Left kidney (tissue), 1 donor: ENCODE measurements at regions not wholly inside any gene's neighbourhood (a gene's known extent, or its start where the extent isn't known, plus 50 kb on each side); places are given as distances from the start of the nearest gene placed in this dataset.
"Not testable (repeated sequence)": the region's sequence is repeated elsewhere in the genome, so short reads cannot be mapped to it uniquely, and the experiment has no call there.

Experiments
- DNase-seq: peaks from one replicate; pipeline ENCODE4 v3.0.0-alpha.2; 2013

GRCh38 chr18:30698571-30698970 lies 344.0 kb downstream of the DSC3 start:
- no peak for DNase-seq

GRCh38 chr18:30696201-30696600 lies 346.3 kb downstream of the DSC3 start:
- DNase-seq, result no peak

- no peak for DNase-seq
These were observed 347.8 kb downstream of the DSC3 start for GRCh38 chr18:30694773-30695172.

GRCh38 chr18:30689216-30689615 lies 353.3 kb downstream of the DSC3 start:
- DNase-seq, result no peak

- no peak for DNase-seq
These were observed 355.0 kb downstream of the DSC3 start for GRCh38 chr18:30687501-30687900.

GRCh38 chr18:30684825-30685481 lies 357.6 kb downstream of the DSC3 start:
- no peak for DNase-seq

GRCh38 chr18:30683836-30684235 lies 358.7 kb downstream of the DSC3 start:
- DNase-seq, result no peak

- no peak for DNase-seq
These were observed 359.9 kb downstream of the DSC3 start for GRCh38 chr18:30682672-30683071.

GRCh38 chr18:30679285-30679930 lies 363.1 kb downstream of the DSC3 start:
- no peak for DNase-seq

- not testable (repeated sequence) for DNase-seq
These were observed 364.7 kb downstream of the DSC3 start for GRCh38 chr18:30677813-30678212.

- no peak for DNase-seq
These were observed 366.5 kb downstream of the DSC3 start for GRCh38 chr18:30676053-30676480.

- no peak for DNase-seq
These were observed 367.0 kb downstream of the DSC3 start for GRCh38 chr18:30675493-30675892.

GRCh38 chr18:30675072-30675471 lies 367.5 kb downstream of the DSC3 start:
- DNase-seq, result no peak

- no peak for DNase-seq
These were observed 367.9 kb downstream of the DSC3 start for GRCh38 chr18:30674596-30674995.

GRCh38 chr18:30672439-30672838 lies 370.1 kb downstream of the DSC3 start:
- not testable (repeated sequence) for DNase-seq

GRCh38 chr18:30658306-30658705 lies 384.2 kb downstream of the DSC3 start:
- DNase-seq, result no peak

GRCh38 chr18:30652387-30652786 lies 390.2 kb downstream of the DSC3 start:
- no peak for DNase-seq

- no peak for DNase-seq
These were observed 392.0 kb downstream of the DSC3 start for GRCh38 chr18:30650499-30650898.

GRCh38 chr18:30644158-30644557 lies 398.4 kb downstream of the DSC3 start:
- DNase-seq, result no peak

- no peak for DNase-seq
These were observed 403.2 kb downstream of the DSC3 start for GRCh38 chr18:30639361-30639760.

GRCh38 chr18:30634249-30634648 lies 408.3 kb downstream of the DSC3 start:
- DNase-seq, result no peak

GRCh38 chr18:30632071-30632698 lies 410.4 kb downstream of the DSC3 start:
- no peak for DNase-seq

GRCh38 chr18:30625961-30626360 lies 416.6 kb downstream of the DSC3 start:
- no peak for DNase-seq
